Heart right ventricle (tissue), 16 donors: ENCODE measurements at regions not wholly inside any gene's neighbourhood (a gene's known extent, or its start where the extent isn't known, plus 50 kb on each side); places are given as distances from the start of the nearest gene placed in this dataset.

Experiments used
- ATAC-seq, 8 donors: fragments of 200-7000 bp; cut with Tn5 transposase; one replicate each; pipeline ENCODE4 v1.9.1; 2020; ENCODE audit warnings: mild to moderate bottlenecking in 8 of 8, moderate library complexity in 8 of 8, moderate number of reproducible peaks in 1 of 8
- DNase-seq, 2 donors: peaks; one replicate each; pipeline ENCODE4 v3.0.0-alpha.2; 2020
- H3K27ac ChIP-seq, 10 donors: fragments of 200-600 bp; sonication (generic) in 2 of 10; one replicate each; pipeline versions ENCODE4 v1.5.0 to v1.8.0; 2020 to 2022; ENCODE audit warnings: mild to moderate bottlenecking in 3 of 10
- H3K27me3 ChIP-seq, 7 donors: fragments of 200-600 bp; one replicate each; pipeline ENCODE4 v1.8.0; 2021 to 2022; ENCODE audit warnings: mild to moderate bottlenecking in 2 of 7
- H3K36me3 ChIP-seq, 9 donors: fragments of 200-600 bp; sonication (generic) in 1 of 9; one replicate each; pipeline versions ENCODE4 v1.5.0 to v1.8.0; 2020 to 2022; ENCODE audit warnings: mild to moderate bottlenecking in 2 of 9
- H3K4me1 ChIP-seq, 9 donors: fragments of 200-600 bp; sonication (generic) in 1 of 9; one replicate each; pipeline versions ENCODE4 v1.5.0 to v1.8.0; 2020 to 2022; ENCODE audit warnings: mild to moderate bottlenecking in 4 of 9
- H3K4me3 ChIP-seq, 10 donors: fragments of 200-600 bp; sonication (generic) in 2 of 10; one replicate each; pipeline versions ENCODE4 v1.5.0 to v1.8.0; 2020 to 2022; ENCODE audit warnings: mild to moderate bottlenecking in 7 of 10, moderate library complexity in 2 of 10
- H3K9me3 ChIP-seq, 11 donors: fragments of 200-600 bp in 10 of 11; sonication (generic) in 2 of 11; one replicate each; pipeline versions ENCODE4 v1.5.0 to v1.8.0; 2013 to 2022; ENCODE audit warnings: mild to moderate bottlenecking in 2 of 11, control low read depth in 1 of 11, moderate library complexity in 1 of 11
- WGBS, 2 donors: extraction: QIAGEN DNeasy Blood & Tissue Kit; methylation state at CpG; one replicate each; pipeline ENCODE4 v1.1.7; 2013; ENCODE audit warnings: inconsistent platforms in 1 of 2; 5-methylcytosine and 5-hydroxymethylcytosine counted together
- intact Hi-C, 10 donors: fragments of 100-400 bp; cut with DNase I; formaldehyde crosslinking; loops; one replicate each; pipeline versions ENCODE4 v1.11.1 to v1.14.2; 2022
- TF ChIP-seq, protein P1 (sequence below), 9 donors: fragments of 200-600 bp; sonication (generic) in 2 of 9; IDR thresholded peaks; one replicate each; pipeline versions ENCODE4 v1.5.0 to v1.8.0; 2021 to 2022; ENCODE audit warnings: antibody characterized with exemption in 9 of 9, mild to moderate bottlenecking in 5 of 9, moderate library complexity in 1 of 9
- donor health status: Arrhythmogenic right ventricular cardiomyopathy.
- donor health status: ischemic (EF 13 %, LVEDD 7.1; RV severe dilation, severe dysfunction).
- donor health status: healthy with polysubstance abuse.
- donor health status: DM: no; HTN: yes; CAD: no.
- donor health status: DM: no; HTN: no; CAD: no.
- donor health status: ischemic (EF 25% LVEDD 6.9; RV normal size, moderate dysfunction).
- donor health status: ischemic (EF 25% LVEDD 5.7; RV mildly dilated, moderate dysfunction).
- donor health status: healthy.
- donor health status: DM: yes; HTN: yes; CAD: no.
- donor health status: Ischemic cardiomyopathy.
- donor health status: ischemic (EF 35%, LVEDD 5.7; RV mildly dilated, moderate dysfunction).
- donor health status: nonischemic (EF 11% LVEDD 7.7; RV severe dilation, severe dysfunction).
- donor health status: DM: yes; HTN: yes; CAD: no.
- donor health status: PGD.
- donor health status: ischemic (EF 29% LVEDD 5.4; RV normal size, mild dysfunction).
- donor health status: nonischemic (EF 23%, LVEDD 6.1; RV moderate dilation, normal function).

- TF ChIP-seq, protein P1, sequence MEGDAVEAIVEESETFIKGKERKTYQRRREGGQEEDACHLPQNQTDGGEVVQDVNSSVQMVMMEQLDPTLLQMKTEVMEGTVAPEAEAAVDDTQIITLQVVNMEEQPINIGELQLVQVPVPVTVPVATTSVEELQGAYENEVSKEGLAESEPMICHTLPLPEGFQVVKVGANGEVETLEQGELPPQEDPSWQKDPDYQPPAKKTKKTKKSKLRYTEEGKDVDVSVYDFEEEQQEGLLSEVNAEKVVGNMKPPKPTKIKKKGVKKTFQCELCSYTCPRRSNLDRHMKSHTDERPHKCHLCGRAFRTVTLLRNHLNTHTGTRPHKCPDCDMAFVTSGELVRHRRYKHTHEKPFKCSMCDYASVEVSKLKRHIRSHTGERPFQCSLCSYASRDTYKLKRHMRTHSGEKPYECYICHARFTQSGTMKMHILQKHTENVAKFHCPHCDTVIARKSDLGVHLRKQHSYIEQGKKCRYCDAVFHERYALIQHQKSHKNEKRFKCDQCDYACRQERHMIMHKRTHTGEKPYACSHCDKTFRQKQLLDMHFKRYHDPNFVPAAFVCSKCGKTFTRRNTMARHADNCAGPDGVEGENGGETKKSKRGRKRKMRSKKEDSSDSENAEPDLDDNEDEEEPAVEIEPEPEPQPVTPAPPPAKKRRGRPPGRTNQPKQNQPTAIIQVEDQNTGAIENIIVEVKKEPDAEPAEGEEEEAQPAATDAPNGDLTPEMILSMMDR (IDR thresholded peaks at IDR 0.05): no peak
- DNase-seq (no peak), ATAC-seq (no peak)
- Histone ChIP-seq H3K4me3 (no peak overlapping the region), H3K9me3 (peaks cover 0 to 11% (median 0%) of the 10 kb centered on the region in 11 donors), H3K27me3 (no peaks in the 10 kb centered on the region), H3K36me3 (no peaks in the 10 kb centered on the region), H3K27ac (no peak overlapping the region), H3K4me1 (no peaks in the 10 kb centered on the region)
- intact Hi-C loops: no loop called here
- 34 to 46% methylated on average over 2 of the region's 2 CpGs for WGBS, 2 donors
Observed at GRCh38 chr4:63693321-63693720, 715.9 kb downstream of the TECRL start.

- Histone ChIP-seq H3K27me3 (no peaks in the 10 kb centered on the region), H3K27ac (no peak overlapping the region), H3K9me3 (no peaks in the 10 kb centered on the region), H3K36me3 (no peaks in the 10 kb centered on the region), H3K4me3 (no peak overlapping the region), H3K4me1 (no peaks in the 10 kb centered on the region)
- intact Hi-C loops: no loop called here
- DNase-seq: no peak
- TF ChIP-seq, protein P1 (IDR thresholded peaks at IDR 0.05): no peak
- ATAC-seq: no peak
- 71 to 77% methylated on average over 3 of the region's 3 CpGs for WGBS, 2 donors
Observed at GRCh38 chr4:63678358-63678931, 730.8 kb downstream of the TECRL start.

- 55 to 67% methylated on average over 1 of the region's 1 CpG for WGBS, 2 donors
- DNase-seq (no peak), ATAC-seq (no peak)
- no peak overlapping the region for H3K27ac ChIP-seq
- TF ChIP-seq, protein P1 (IDR thresholded peaks at IDR 0.05): no peak
- no peaks in the 10 kb centered on the region for H3K4me1 ChIP-seq
- no peaks in the 10 kb centered on the region for H3K36me3 ChIP-seq
- no peak overlapping the region for H3K4me3 ChIP-seq
- intact Hi-C loops: no loop called here
- no peaks in the 10 kb centered on the region for H3K27me3 ChIP-seq
- H3K9me3 ChIP-seq: peaks cover 0 to 23% (median 0%) of the 10 kb centered on the region in 11 donors
Observed at GRCh38 chr4:63670735-63671134, 738.5 kb downstream of the TECRL start.

- intact Hi-C loops: no loop called here
- TF ChIP-seq, protein P1 (IDR thresholded peaks at IDR 0.05): no peak
- Histone ChIP-seq H3K36me3 (no peaks in the 10 kb centered on the region), H3K9me3 (peaks cover 0 to 31% (median 6%) of the 10 kb centered on the region in 11 donors), H3K27me3 (no peaks in the 10 kb centered on the region), H3K27ac (no peak overlapping the region), H3K4me1 (no peaks in the 10 kb centered on the region), H3K4me3 (no peak overlapping the region)
- 88% methylated on average over 2 of the region's 2 CpGs for WGBS, 2 donors
- DNase-seq (no peak), ATAC-seq (no peak)
Observed at GRCh38 chr4:63663870-63664269, 745.4 kb downstream of the TECRL start.
